Activated B cell treated with CpG ODN at 0.5 μM for 24 hours (primary cell): ENCODE measurements at regions not wholly inside any gene's neighbourhood (a gene's known extent, or its start where the extent isn't known, plus 50 kb on each side); places are given as distances from the start of the nearest gene placed in this dataset.

Source experiments
- ATAC-seq: fragments of 200-7000 bp; cut with Tn5 transposase; one replicate; pipeline ENCODE4 v1.10.0; 2021; ENCODE audit warnings: low read depth, mild to moderate bottlenecking, moderate library complexity
- CTCF ChIA-PET: fragments of 350-600 bp; sonication (Branson Sonifier 250); formaldehyde crosslinking; loops from one replicate; lab custom pipeline; 2021; ENCODE audit warnings: antibody characterized with exemption; lab: Charles Lee
- POLR2A ChIA-PET: fragments of 350-600 bp; sonication (Branson Sonifier 250); formaldehyde crosslinking; loops from one replicate; lab custom pipeline; 2021; ENCODE audit warnings: antibody characterized with exemption; lab: Charles Lee
- DNase-seq: peaks from one replicate; pipeline ENCODE4 v3.0.0; 2022
- H3K27ac Mint-ChIP-seq: one replicate; pipeline ENCODE4 v1.8.0; 2020; ENCODE audit warnings: mixed read lengths
- H3K27me3 Mint-ChIP-seq: one replicate; pipeline ENCODE4 v1.8.0; 2021; ENCODE audit warnings: mixed read lengths
- H3K36me3 Mint-ChIP-seq: one replicate; pipeline ENCODE4 v1.8.0; 2021; ENCODE audit warnings: low read depth, mixed read lengths
- H3K4me1 Mint-ChIP-seq: one replicate; pipeline ENCODE4 v1.8.0; 2021; ENCODE audit warnings: mixed read lengths
- H3K4me3 Mint-ChIP-seq: one replicate; pipeline ENCODE4 v1.8.0; 2020; ENCODE audit warnings: mild to moderate bottlenecking, mixed read lengths
- H3K9me3 Mint-ChIP-seq: one replicate; pipeline ENCODE4 v1.8.0; 2020; ENCODE audit warnings: mixed read lengths
- CTCF ChIP-seq: fragments of 200-600 bp; IDR thresholded peaks from one replicate; pipeline ENCODE4 v1.8.0; 2022; ENCODE audit warnings: antibody characterized with exemption, mild to moderate bottlenecking
- intact Hi-C: fragments of 100-400 bp; cut with micrococcal nuclease; formaldehyde crosslinking; loops from one replicate; pipeline ENCODE4 v1.15.1; 2024

GRCh38 chr13:109548374-109548773 lies 238.0 kb downstream of the IRS2 start:
- no peak for DNase-seq
- intact Hi-C loops: no loop called here
- no peaks in the 10 kb centered on the region for H3K27me3 Mint-ChIP-seq
- H3K4me1 Mint-ChIP-seq: no peaks in the 10 kb centered on the region
- ChIA-PET POLR2A (no interaction called here), CTCF (no interaction called here)
- TF ChIP-seq CTCF: no peak
- H3K36me3 Mint-ChIP-seq: no peaks in the 10 kb centered on the region
- no peak for ATAC-seq
- no peak overlapping the region for H3K4me3 Mint-ChIP-seq
- H3K27ac Mint-ChIP-seq: no peak overlapping the region
- H3K9me3 Mint-ChIP-seq: no peaks in the 10 kb centered on the region

- CTCF ChIA-PET: no interaction called here
- no peak overlapping the region for H3K4me3 Mint-ChIP-seq
- no peaks in the 10 kb centered on the region for H3K4me1 Mint-ChIP-seq
- no peaks in the 10 kb centered on the region for H3K27me3 Mint-ChIP-seq
- DNase-seq (no peak), ATAC-seq (no peak)
- intact Hi-C loops: no loop called here
- no peak overlapping the region for H3K27ac Mint-ChIP-seq
- POLR2A ChIA-PET: no interaction called here
- TF ChIP-seq CTCF: no peak
- no peaks in the 10 kb centered on the region for H3K36me3 Mint-ChIP-seq
- H3K9me3 Mint-ChIP-seq: no peaks in the 10 kb centered on the region
These were observed 238.4 kb downstream of the IRS2 start for GRCh38 chr13:109547942-109548341.

- H3K4me3 Mint-ChIP-seq: no peak overlapping the region
- H3K27ac Mint-ChIP-seq: no peak overlapping the region
- intact Hi-C loops: no loop called here
- no peaks in the 10 kb centered on the region for H3K4me1 Mint-ChIP-seq
- DNase-seq (no peak), ATAC-seq (no peak)
- ChIA-PET POLR2A (no interaction called here), CTCF (no interaction called here)
- no peaks in the 10 kb centered on the region for H3K27me3 Mint-ChIP-seq
- H3K9me3 Mint-ChIP-seq: no peaks in the 10 kb centered on the region
- H3K36me3 Mint-ChIP-seq: no peaks in the 10 kb centered on the region
- TF ChIP-seq CTCF: no peak
These were observed 240.5 kb downstream of the IRS2 start for GRCh38 chr13:109545931-109546330.

- Mint-ChIP-seq H3K9me3 (peaks cover 3% of the 10 kb centered on the region), H3K4me3 (no peak overlapping the region), H3K27me3 (no peaks in the 10 kb centered on the region), H3K27ac (no peak overlapping the region), H3K4me1 (no peaks in the 10 kb centered on the region), H3K36me3 (no peaks in the 10 kb centered on the region)
- TF ChIP-seq CTCF: no peak
- ATAC-seq (no peak), DNase-seq (no peak)
- ChIA-PET CTCF (no interaction called here), POLR2A (no interaction called here)
- intact Hi-C loops: no loop called here
These were observed 245.3 kb downstream of the IRS2 start for GRCh38 chr13:109541081-109541480.

GRCh38 chr13:109537584-109537983 lies 248.8 kb downstream of the IRS2 start:
- peaks cover 3% of the 10 kb centered on the region for H3K9me3 Mint-ChIP-seq
- no peaks in the 10 kb centered on the region for H3K4me1 Mint-ChIP-seq
- H3K4me3 Mint-ChIP-seq: no peak overlapping the region
- no peak overlapping the region for H3K27ac Mint-ChIP-seq
- ATAC-seq (no peak), DNase-seq (no peak)
- H3K36me3 Mint-ChIP-seq: no peaks in the 10 kb centered on the region
- CTCF ChIA-PET: no interaction called here
- POLR2A ChIA-PET: no interaction called here
- intact Hi-C loops: no loop called here
- no peaks in the 10 kb centered on the region for H3K27me3 Mint-ChIP-seq
- TF ChIP-seq CTCF: no peak
